Adrenal gland (tissue), 5 donors: ENCODE measurements at regions not wholly inside any gene's neighbourhood (a gene's known extent, or its start where the extent isn't known, plus 50 kb on each side); places are given as distances from the start of the nearest gene placed in this dataset.
"Not testable (repeated sequence)": the region's sequence is repeated elsewhere in the genome, so short reads cannot be mapped to it uniquely, and the experiment has no call there.

ENCODE experiments used
- CTCF ChIP-seq, 6 experiments: fragments of 450-650 bp in 4 of 6; fragments of 200-600 bp in 2 of 6; sonication (generic) in 1 of 6; IDR thresholded peaks; 1 replicate in 5 of 6; 2 replicates in 1 of 6; pipeline versions ENCODE4 v1.5.1 to v1.8.0; 2016 to 2021; ENCODE audit warnings: antibody characterized with exemption in 6 of 6, mild to moderate bottlenecking in 2 of 6, moderate library complexity in 1 of 6
- POLR2A ChIP-seq, 2 donors: fragments of 450-650 bp; IDR thresholded peaks; one replicate each; pipeline ENCODE4 v1.6.1; 2017; ENCODE audit warnings: antibody characterized with exemption in 2 of 2, mild to moderate bottlenecking in 2 of 2, moderate library complexity in 1 of 2
- donor health status: DM: no; HTN: no; CAD: no.

- peak in 5 of 6 experiments; percentile 24 to 43 (median 30) for TF ChIP-seq CTCF (IDR thresholded peaks at IDR 0.05)
- TF ChIP-seq POLR2A (IDR thresholded peaks at IDR 0.05), result not testable (repeated sequence)
These were observed 98.6 kb upstream of the DEFB108B start for GRCh38 chr11:71734368-71734767.
